PC-9 (cell line): ENCODE measurements at regions not wholly inside any gene's neighbourhood (a gene's known extent, or its start where the extent isn't known, plus 50 kb on each side); places are given as distances from the start of the nearest gene placed in this dataset.

ENCODE experiments used
- BruUV-seq: library from RNA; stranded (reverse); fragments of 400-500 nt; replicated peaks from 2 replicates; lab custom pipeline; 2021; lab: Mats Ljungman, UMichigan
- CTCF ChIA-PET: fragments of 300-600 bp; sonication (Branson Sonifier 250); formaldehyde crosslinking; loops from one replicate; lab custom pipeline; 2022; ENCODE audit warnings: antibody characterized with exemption; lab: Charles Lee
- POLR2A ChIA-PET: fragments of 300-600 bp; sonication (Branson Sonifier 250); formaldehyde crosslinking; loops from one replicate; lab custom pipeline; 2022; ENCODE audit warnings: antibody characterized with exemption; ENCODE audit not compliant: unreplicated experiment; lab: Charles Lee
- DNase-seq, 2 experiments: peaks; one replicate each; pipeline versions ENCODE4 v3.0.0 to v3.0.0-alpha.2; 2015 to 2022; ENCODE audit warnings: mixed read lengths in 1 of 2
- H2AFZ ChIP-seq: fragments of 200-600 bp; sonication (generic); 2 replicates; pipeline ENCODE4 v1.8.1; 2017; ENCODE audit warnings: antibody characterized with exemption
- H3F3A ChIP-seq: fragments of 200-600 bp; sonication (generic); 2 replicates; pipeline ENCODE4 v1.8.1; 2017; ENCODE audit warnings: antibody characterized with exemption, mild to moderate bottlenecking, low read depth; ENCODE audit not compliant: insufficient read depth
- H3K27ac ChIP-seq: fragments of 200-600 bp; sonication (generic); 2 replicates; pipeline ENCODE4 v1.6.1; 2016; ENCODE audit warnings: mixed run types
- H3K27me3 ChIP-seq: fragments of 200-600 bp; sonication (generic); 2 replicates; pipeline ENCODE4 v1.6.1; 2016; ENCODE audit warnings: low read depth, mixed run types; ENCODE audit not compliant: insufficient read depth
- H3K36me3 ChIP-seq: fragments of 200-600 bp; sonication (generic); 2 replicates; pipeline ENCODE4 v1.6.1; 2016; ENCODE audit warnings: low read depth, mixed run types
- H3K4me1 ChIP-seq: fragments of 200-600 bp; sonication (generic); replicated peaks from 2 replicates; pipeline ENCODE4 v1.6.1; 2016; ENCODE audit warnings: mixed run types; ENCODE audit not compliant: insufficient read depth
- H3K4me2 ChIP-seq: fragments of 200-600 bp; sonication (generic); 2 replicates; pipeline ENCODE4 v1.6.1; 2017; ENCODE audit warnings: mixed run types
- H3K4me3 ChIP-seq: fragments of 200-600 bp; sonication (generic); 2 replicates; pipeline ENCODE4 v1.6.1; 2016; ENCODE audit warnings: mixed run types
- H3K79me2 ChIP-seq: fragments of 200-600 bp; sonication (generic); 2 replicates; pipeline ENCODE4 v1.6.1; 2017; ENCODE audit warnings: low read depth, mixed run types
- H3K9me2 ChIP-seq: fragments of 200-600 bp; sonication (generic); 2 replicates; pipeline ENCODE4 v1.8.1; 2017; ENCODE audit warnings: mild to moderate bottlenecking; ENCODE audit not compliant: insufficient read depth
- H3K9me3 ChIP-seq: fragments of 200-600 bp; sonication (generic); 2 replicates; pipeline ENCODE4 v1.8.1; 2016; ENCODE audit warnings: low read depth; ENCODE audit not compliant: insufficient read depth
- H4K20me1 ChIP-seq: fragments of 200-600 bp; sonication (generic); 2 replicates; pipeline ENCODE4 v1.8.1; 2017; ENCODE audit not compliant: insufficient read depth
- CTCF ChIP-seq: fragments of 200-600 bp; sonication (generic); conservative IDR thresholded peaks from 2 replicates; pipeline ENCODE4 v1.6.1; 2017; ENCODE audit warnings: mixed run types, antibody characterized with exemption, mild to moderate bottlenecking, moderate library complexity
- EZH2 ChIP-seq: fragments of 200-600 bp; sonication (generic); IDR thresholded peaks from 2 replicates; pipeline ENCODE4 v1.8.0; 2017; ENCODE audit warnings: antibody characterized with exemption, low read depth
- intact Hi-C: fragments of 100-400 bp; cut with micrococcal nuclease; formaldehyde crosslinking; loops from one replicate; pipeline ENCODE4 v1.10.0; 2022; ENCODE audit not compliant: unreplicated experiment

- Histone ChIP-seq H3F3A (no peaks in the 10 kb centered on the region), H3K27ac (no peak overlapping the region), H3K4me1 (no peaks in the 10 kb centered on the region), H3K27me3 (no peaks in the 10 kb centered on the region), H3K79me2 (no peaks in the 10 kb centered on the region), H3K36me3 (no peaks in the 10 kb centered on the region), H3K4me2 (no peak overlapping the region), H3K9me2 (peaks cover 5% of the 10 kb centered on the region; the same call in 1 of the 2 replicates), H3K4me3 (no peak overlapping the region), H3K9me3 (no peaks in the 10 kb centered on the region), H2AFZ (no peak overlapping the region), H4K20me1 (no peaks in the 10 kb centered on the region)
- TF ChIP-seq EZH2 = no peak
- TF ChIP-seq CTCF = no peak
- no TSS peak for BruUV-seq
- intact Hi-C loops = no loop called here
- POLR2A ChIA-PET = no interaction called here
- DNase-seq = no peak
- CTCF ChIA-PET = no interaction called here
These were observed 114.5 kb upstream of the LYPLAL1 start for GRCh38 chr1:219058891-219059820.

- Histone ChIP-seq H3K4me2 (no peak overlapping the region), H3F3A (no peaks in the 10 kb centered on the region), H2AFZ (no peak overlapping the region), H3K4me3 (no peak overlapping the region), H3K9me2 (peaks cover 5% of the 10 kb centered on the region; the same call in 1 of the 2 replicates), H3K27me3 (no peaks in the 10 kb centered on the region), H3K36me3 (no peaks in the 10 kb centered on the region), H3K9me3 (no peaks in the 10 kb centered on the region), H3K79me2 (no peaks in the 10 kb centered on the region), H3K27ac (no peak overlapping the region), H4K20me1 (no peaks in the 10 kb centered on the region), H3K4me1 (no peaks in the 10 kb centered on the region)
- no peak for DNase-seq
- intact Hi-C loops = no loop called here
- BruUV-seq = no TSS peak
- TF ChIP-seq EZH2 (no peak), CTCF (no peak)
- ChIA-PET CTCF (no interaction called here), POLR2A (no interaction called here)
These were observed 112.9 kb upstream of the LYPLAL1 start for GRCh38 chr1:219060798-219061197.

GRCh38 chr1:219062161-219062560 lies 111.5 kb upstream of the LYPLAL1 start:
- BruUV-seq = no TSS peak
- Histone ChIP-seq H3K79me2 (no peaks in the 10 kb centered on the region), H3K4me3 (no peak overlapping the region), H4K20me1 (no peaks in the 10 kb centered on the region), H3K4me2 (no peak overlapping the region), H3K4me1 (peaks cover 5% of the 10 kb centered on the region; the same call in 1 of the 2 replicates), H3K9me2 (peaks cover 5% of the 10 kb centered on the region; the same call in 1 of the 2 replicates), H3F3A (no peaks in the 10 kb centered on the region), H3K9me3 (no peaks in the 10 kb centered on the region), H3K36me3 (no peaks in the 10 kb centered on the region), H3K27me3 (no peaks in the 10 kb centered on the region), H3K27ac (no peak overlapping the region), H2AFZ (no peak overlapping the region)
- TF ChIP-seq EZH2 (no peak), CTCF (no peak)
- no peak for DNase-seq
- intact Hi-C loops = no loop called here
- ChIA-PET CTCF (no interaction called here), POLR2A (interaction anchor here (0.8 kb wide), 1 partner anchor 356 kb away, joined by 6 read pairs; no protein-coding TSS in a partner anchor)
